ENCODE measurements at regions not wholly inside any gene's neighbourhood (a gene's known extent, or its start where the extent isn't known, plus 50 kb on each side); places are given as distances from the start of the nearest gene placed in this dataset.

GRCh38 chr21:35953597-35953996, 106.7 kb downstream of the SETD4 start (continued):
- TF ChIP-seq NONO (IDR thresholded peaks at IDR 0.05): no peak
- TF ChIP-seq NONO (CRISPR knock-in tag; conservative IDR thresholded peaks at IDR 0.05): 0 out of 2 replicates have a peak, but pooled peaks have one; percentile 33
- TF ChIP-seq FOSL1 (CRISPR knock-in tag; IDR thresholded peaks at IDR 0.05; ENCODE audit: borderline replicate concordance): no peak
- TF ChIP-seq RBM39 (IDR thresholded peaks at IDR 0.05; ENCODE audit: low read depth, low read length, poor library complexity, severe bottlenecking): no peak
- TF ChIP-seq FLYWCH1 (CRISPR knock-in tag; IDR thresholded peaks at IDR 0.05): no peak; the same call in 1 of the 2 replicates
- peak; percentile 84 for TF ChIP-seq ZNF644 (CRISPR knock-in tag; IDR thresholded peaks at IDR 0.05; ENCODE audit: low read depth)
- peak; percentile 84 for TF ChIP-seq HOXD1 (CRISPR knock-in tag; IDR thresholded peaks at IDR 0.05)
- TF ChIP-seq IRF1 (CRISPR knock-in tag; IDR thresholded peaks at IDR 0.05; ENCODE audit: low read depth): no peak
- peak; percentile 86; the same call in 1 of the 2 replicates for TF ChIP-seq KLF9 (CRISPR knock-in tag; IDR thresholded peaks at IDR 0.05; ENCODE audit: low read depth)
- TF ChIP-seq E2F2 (CRISPR knock-in tag; IDR thresholded peaks at IDR 0.05; ENCODE audit: borderline replicate concordance): no peak
- peak; percentile 72; the same call in 1 of the 2 replicates for TF ChIP-seq MEF2D (CRISPR knock-in tag; IDR thresholded peaks at IDR 0.05)
- TF ChIP-seq MED8 (CRISPR knock-in tag; IDR thresholded peaks at IDR 0.05; ENCODE audit: insufficient replicate concordance): peak; percentile 44
- peak; percentile 66; the same call in 1 of the 2 replicates for TF ChIP-seq DNMT3B (CRISPR knock-in tag; conservative IDR thresholded peaks at IDR 0.05)
- TF ChIP-seq ZNF580 (CRISPR knock-in tag; IDR thresholded peaks at IDR 0.05; ENCODE audit: borderline replicate concordance, low read depth): peak; percentile 88
- TF ChIP-seq LCORL (IDR thresholded peaks at IDR 0.05): no peak
- TF ChIP-seq LCORL (CRISPR knock-in tag; IDR thresholded peaks at IDR 0.05): peak; percentile 51; the same call in 1 of the 2 replicates
- no peak for TF ChIP-seq NFATC3 (CRISPR knock-in tag; IDR thresholded peaks at IDR 0.05)
- no peak for TF ChIP-seq PAF1 (CRISPR knock-in tag; IDR thresholded peaks at IDR 0.05)
- TF ChIP-seq ZBED4 (CRISPR knock-in tag; IDR thresholded peaks at IDR 0.05; ENCODE audit: borderline replicate concordance): peak; percentile 75; the same call in 1 of the 2 replicates
- TF ChIP-seq PRPF4 (IDR thresholded peaks at IDR 0.05; ENCODE audit: low read depth, low read length, poor library complexity, severe bottlenecking): no peak
- no peak for TF ChIP-seq PBX2 (CRISPR knock-in tag; IDR thresholded peaks at IDR 0.05)
- TF ChIP-seq UBTF (CRISPR knock-in tag; IDR thresholded peaks at IDR 0.05): no peak

All from HepG2 (cell line).